Heart right ventricle (tissue), 16 donors: ENCODE measurements at regions not wholly inside any gene's neighbourhood (a gene's known extent, or its start where the extent isn't known, plus 50 kb on each side); places are given as distances from the start of the nearest gene placed in this dataset.

Source experiments
- ATAC-seq, 8 donors: fragments of 200-7000 bp; cut with Tn5 transposase; one replicate each; pipeline ENCODE4 v1.9.1; 2020; ENCODE audit warnings: mild to moderate bottlenecking in 8 of 8, moderate library complexity in 8 of 8, moderate number of reproducible peaks in 1 of 8
- DNase-seq, 2 donors: peaks; one replicate each; pipeline ENCODE4 v3.0.0-alpha.2; 2020
- H3K27ac ChIP-seq, 10 donors: fragments of 200-600 bp; sonication (generic) in 2 of 10; one replicate each; pipeline versions ENCODE4 v1.5.0 to v1.8.0; 2020 to 2022; ENCODE audit warnings: mild to moderate bottlenecking in 3 of 10
- H3K27me3 ChIP-seq, 7 donors: fragments of 200-600 bp; one replicate each; pipeline ENCODE4 v1.8.0; 2021 to 2022; ENCODE audit warnings: mild to moderate bottlenecking in 2 of 7
- H3K36me3 ChIP-seq, 9 donors: fragments of 200-600 bp; sonication (generic) in 1 of 9; one replicate each; pipeline versions ENCODE4 v1.5.0 to v1.8.0; 2020 to 2022; ENCODE audit warnings: mild to moderate bottlenecking in 2 of 9
- H3K4me1 ChIP-seq, 9 donors: fragments of 200-600 bp; sonication (generic) in 1 of 9; one replicate each; pipeline versions ENCODE4 v1.5.0 to v1.8.0; 2020 to 2022; ENCODE audit warnings: mild to moderate bottlenecking in 4 of 9
- H3K4me3 ChIP-seq, 10 donors: fragments of 200-600 bp; sonication (generic) in 2 of 10; one replicate each; pipeline versions ENCODE4 v1.5.0 to v1.8.0; 2020 to 2022; ENCODE audit warnings: mild to moderate bottlenecking in 7 of 10, moderate library complexity in 2 of 10
- H3K9me3 ChIP-seq, 11 donors: fragments of 200-600 bp in 10 of 11; sonication (generic) in 2 of 11; one replicate each; pipeline versions ENCODE4 v1.5.0 to v1.8.0; 2013 to 2022; ENCODE audit warnings: mild to moderate bottlenecking in 2 of 11, control low read depth in 1 of 11, moderate library complexity in 1 of 11
- CTCF ChIP-seq, 9 donors: fragments of 200-600 bp; sonication (generic) in 2 of 9; IDR thresholded peaks; one replicate each; pipeline versions ENCODE4 v1.5.0 to v1.8.0; 2021 to 2022; ENCODE audit warnings: antibody characterized with exemption in 9 of 9, mild to moderate bottlenecking in 5 of 9, moderate library complexity in 1 of 9
- WGBS, 2 donors: extraction: QIAGEN DNeasy Blood & Tissue Kit; methylation state at CpG; one replicate each; pipeline ENCODE4 v1.1.7; 2013; ENCODE audit warnings: inconsistent platforms in 1 of 2; 5-methylcytosine and 5-hydroxymethylcytosine counted together
- intact Hi-C, 10 donors: fragments of 100-400 bp; cut with DNase I; formaldehyde crosslinking; loops; one replicate each; pipeline versions ENCODE4 v1.11.1 to v1.14.2; 2022
- donor health status: Arrhythmogenic right ventricular cardiomyopathy.
- donor health status: ischemic (EF 13 %, LVEDD 7.1; RV severe dilation, severe dysfunction).
- donor health status: healthy with polysubstance abuse.
- donor health status: DM: no; HTN: yes; CAD: no.
- donor health status: DM: no; HTN: no; CAD: no.
- donor health status: ischemic (EF 25% LVEDD 6.9; RV normal size, moderate dysfunction).
- donor health status: ischemic (EF 25% LVEDD 5.7; RV mildly dilated, moderate dysfunction).
- donor health status: healthy.
- donor health status: DM: yes; HTN: yes; CAD: no.
- donor health status: Ischemic cardiomyopathy.
- donor health status: ischemic (EF 35%, LVEDD 5.7; RV mildly dilated, moderate dysfunction).
- donor health status: nonischemic (EF 11% LVEDD 7.7; RV severe dilation, severe dysfunction).
- donor health status: DM: yes; HTN: yes; CAD: no.
- donor health status: PGD.
- donor health status: ischemic (EF 29% LVEDD 5.4; RV normal size, mild dysfunction).
- donor health status: nonischemic (EF 23%, LVEDD 6.1; RV moderate dilation, normal function).

GRCh38 chr4:58935332-58935731 is 1825.1 kb upstream of the IGFBP7 start:
- Histone ChIP-seq H3K9me3 (peaks cover 0 to 31% (median 0%) of the 10 kb centered on the region in 11 donors), H3K36me3 (no peaks in the 10 kb centered on the region), H3K27me3 (no peaks in the 10 kb centered on the region), H3K27ac (no peak overlapping the region), H3K4me3 (no peak overlapping the region), H3K4me1 (no peaks in the 10 kb centered on the region)
- intact Hi-C loops = no loop called here
- ATAC-seq = no peak
- WGBS, 2 donors = 82% methylated on average over 2 of the region's 2 CpGs
- TF ChIP-seq CTCF (IDR thresholded peaks at IDR 0.05) = no peak
- DNase-seq = no peak

GRCh38 chr4:58936436-58936835 is 1826.3 kb upstream of the IGFBP7 start:
- WGBS, 2 donors = 65 to 78% methylated on average over 1 of the region's 1 CpG
- Histone ChIP-seq H3K4me3 (no peak overlapping the region), H3K36me3 (no peaks in the 10 kb centered on the region), H3K27me3 (no peaks in the 10 kb centered on the region), H3K9me3 (peaks cover 0 to 23% (median 0%) of the 10 kb centered on the region in 11 donors), H3K4me1 (no peaks in the 10 kb centered on the region), H3K27ac (no peak overlapping the region)
- TF ChIP-seq CTCF (IDR thresholded peaks at IDR 0.05) = no peak
- DNase-seq (no peak), ATAC-seq (no peak)
- intact Hi-C loops = no loop called here

GRCh38 chr4:58940167-58940566 is 1830.0 kb upstream of the IGFBP7 start:
- intact Hi-C loops = no loop called here
- no peak overlapping the region for H3K27ac ChIP-seq
- H3K36me3 ChIP-seq = no peaks in the 10 kb centered on the region
- H3K27me3 ChIP-seq = no peaks in the 10 kb centered on the region
- no peak overlapping the region for H3K4me3 ChIP-seq
- ATAC-seq (no peak), DNase-seq (no peak)
- WGBS, 2 donors = 64 to 67% methylated on average over 3 of the region's 3 CpGs
- H3K4me1 ChIP-seq = no peaks in the 10 kb centered on the region
- TF ChIP-seq CTCF (IDR thresholded peaks at IDR 0.05) = no peak
- H3K9me3 ChIP-seq = peaks cover 0 to 19% (median 0%) of the 10 kb centered on the region in 11 donors

GRCh38 chr4:58941286-58941685 is 1831.1 kb upstream of the IGFBP7 start:
- TF ChIP-seq CTCF (IDR thresholded peaks at IDR 0.05) = no peak
- Histone ChIP-seq H3K4me1 (no peaks in the 10 kb centered on the region), H3K36me3 (no peaks in the 10 kb centered on the region), H3K27me3 (no peaks in the 10 kb centered on the region), H3K9me3 (peaks cover 0 to 19% (median 0%) of the 10 kb centered on the region in 11 donors), H3K27ac (no peak overlapping the region), H3K4me3 (no peak overlapping the region)
- WGBS, 2 donors = 66 to 68% methylated on average over 1 of the region's 1 CpG
- intact Hi-C loops = no loop called here
- ATAC-seq (no peak), DNase-seq (no peak)

GRCh38 chr4:58953575-58953974 is 1843.4 kb upstream of the IGFBP7 start:
- Histone ChIP-seq H3K36me3 (no peaks in the 10 kb centered on the region), H3K27me3 (no peaks in the 10 kb centered on the region), H3K4me1 (no peaks in the 10 kb centered on the region), H3K9me3 (no peaks in the 10 kb centered on the region), H3K4me3 (no peak overlapping the region), H3K27ac (no peak overlapping the region)
- ATAC-seq = no peak
- DNase-seq = no peak
- no peak for TF ChIP-seq CTCF (IDR thresholded peaks at IDR 0.05)
- intact Hi-C loops = no loop called here
- 30 to 39% methylated on average over 2 of the region's 2 CpGs for WGBS, 2 donors
